Activated CD4-positive, alpha-beta T cell treated with anti-CD3 and anti-CD28 coated beads, Interleukin-2, amount 50 U/mL, for 24 hours (primary cell): ENCODE measurements at regions not wholly inside any gene's neighbourhood (a gene's known extent, or its start where the extent isn't known, plus 50 kb on each side); places are given as distances from the start of the nearest gene placed in this dataset.

Experiments used
- DNase-seq, 2 donors: peaks; one replicate each; pipeline ENCODE4 v3.0.0-alpha.2; 2020; ENCODE audit warnings: low read depth in 1 of 2, low spot score in 1 of 2

DNA sequence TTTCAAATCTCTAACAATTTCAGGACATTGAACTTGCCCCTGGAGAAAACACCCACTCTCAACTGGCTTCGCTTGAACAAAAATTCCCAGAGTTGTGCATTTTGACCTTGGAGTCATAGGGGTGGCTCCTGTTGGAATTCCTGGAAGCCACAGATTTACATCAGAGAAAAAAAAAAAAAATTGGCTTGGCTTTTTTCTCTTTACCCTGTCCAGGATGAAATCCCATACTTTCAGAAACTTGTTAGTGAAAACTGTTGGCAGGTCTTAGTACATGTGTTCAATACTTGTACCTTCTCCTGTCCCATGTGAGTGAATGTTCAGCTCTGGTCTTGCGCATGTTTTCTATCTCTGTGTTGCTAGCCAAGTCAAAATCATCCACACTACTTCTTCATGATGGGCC, 228.8 kb downstream of the TGFB2 start:
- DNase-seq, result no peak

DNA sequence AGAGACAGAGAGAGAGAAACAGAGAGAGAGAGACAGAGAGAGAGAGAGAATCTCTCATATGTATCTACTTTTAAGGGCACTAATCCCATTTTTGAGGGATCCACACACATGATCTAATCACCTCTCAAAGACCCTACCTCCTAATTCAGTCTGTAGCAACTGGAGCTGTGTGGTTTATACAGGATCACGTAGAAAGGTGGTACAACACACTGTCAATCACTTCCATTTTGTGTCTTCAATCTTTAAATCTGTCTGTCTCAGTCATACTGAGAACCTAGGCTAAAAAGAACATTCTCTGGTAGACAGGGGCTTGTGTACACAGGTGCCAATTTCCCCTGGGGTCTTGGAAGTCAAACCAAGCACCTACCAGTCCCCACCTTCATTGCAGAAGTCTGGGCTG, 229.9 kb downstream of the TGFB2 start:
- no peak for DNase-seq

DNA sequence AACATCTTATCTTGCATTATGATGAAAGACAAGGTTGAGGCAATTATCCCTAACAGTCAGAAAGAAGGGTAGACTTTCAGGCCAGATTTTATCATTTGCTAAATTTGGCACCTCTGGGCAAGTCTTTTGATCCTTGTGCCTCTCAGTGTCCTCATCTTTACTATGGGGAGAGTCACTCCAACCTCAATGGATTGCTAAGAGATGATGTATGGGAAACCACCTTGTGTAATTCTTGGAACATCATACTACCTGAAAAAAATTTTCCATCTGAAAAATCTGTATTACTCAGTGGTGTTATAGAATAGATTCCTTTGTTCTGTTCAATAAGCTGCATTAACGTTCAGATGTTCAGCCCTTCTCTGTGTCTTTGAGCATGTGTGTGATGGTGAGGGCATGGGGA, 230.7 kb downstream of the TGFB2 start:
- no peak for DNase-seq

DNA sequence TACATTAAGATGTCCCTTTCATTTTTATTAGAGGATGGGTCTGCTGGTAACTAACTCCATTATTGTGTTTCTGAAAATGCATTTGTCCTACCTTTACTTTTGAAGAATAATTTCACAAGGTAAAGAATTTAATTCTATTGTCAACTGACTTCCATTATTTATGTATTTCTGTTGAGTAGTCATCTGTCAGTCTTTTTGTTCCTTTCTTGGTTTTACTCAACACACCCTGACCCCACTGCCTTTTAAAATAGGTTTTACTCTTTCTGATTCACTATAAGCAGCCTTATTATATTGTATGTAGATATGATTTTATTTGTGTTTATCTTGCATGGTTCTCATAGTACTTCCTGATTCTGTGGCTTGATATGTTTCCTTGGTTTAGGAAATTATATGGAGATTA, 237.5 kb downstream of the TGFB2 start:
- DNase-seq, result no peak

DNA sequence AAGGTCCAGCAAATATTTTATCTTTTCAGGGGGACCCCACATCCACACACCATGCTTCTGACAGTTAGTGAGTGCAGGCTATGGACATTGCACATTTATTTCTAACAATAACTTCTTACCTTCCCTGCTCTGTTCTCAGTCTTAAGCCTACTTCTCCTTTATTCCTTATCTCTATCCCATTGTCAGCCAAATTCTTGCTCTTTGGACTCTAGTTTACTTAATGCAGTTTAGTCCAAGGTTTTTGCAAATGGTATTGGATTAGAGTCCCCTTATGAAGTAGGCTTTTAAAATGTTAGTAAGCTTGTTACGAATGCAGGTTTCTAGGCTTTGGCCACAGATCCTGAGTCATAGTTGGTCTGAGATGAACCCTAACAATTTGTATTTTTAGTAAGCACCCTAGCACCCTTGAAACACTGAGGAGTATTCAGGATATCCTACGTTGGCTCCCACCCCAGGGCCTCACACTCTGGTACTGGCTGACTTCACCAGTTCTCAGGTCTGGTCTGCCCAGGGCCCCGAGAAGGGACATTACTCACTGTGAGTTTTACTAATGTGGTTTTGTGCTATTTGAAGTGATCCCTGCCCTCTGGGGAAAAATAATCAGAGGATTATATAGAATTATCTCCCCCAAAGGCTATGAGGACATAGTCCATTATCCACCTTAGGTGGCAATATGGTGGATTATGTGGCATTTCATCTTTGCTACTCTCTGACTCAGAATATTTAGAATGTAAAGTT, 239.5 kb downstream of the TGFB2 start:
- DNase-seq, result no peak

DNA sequence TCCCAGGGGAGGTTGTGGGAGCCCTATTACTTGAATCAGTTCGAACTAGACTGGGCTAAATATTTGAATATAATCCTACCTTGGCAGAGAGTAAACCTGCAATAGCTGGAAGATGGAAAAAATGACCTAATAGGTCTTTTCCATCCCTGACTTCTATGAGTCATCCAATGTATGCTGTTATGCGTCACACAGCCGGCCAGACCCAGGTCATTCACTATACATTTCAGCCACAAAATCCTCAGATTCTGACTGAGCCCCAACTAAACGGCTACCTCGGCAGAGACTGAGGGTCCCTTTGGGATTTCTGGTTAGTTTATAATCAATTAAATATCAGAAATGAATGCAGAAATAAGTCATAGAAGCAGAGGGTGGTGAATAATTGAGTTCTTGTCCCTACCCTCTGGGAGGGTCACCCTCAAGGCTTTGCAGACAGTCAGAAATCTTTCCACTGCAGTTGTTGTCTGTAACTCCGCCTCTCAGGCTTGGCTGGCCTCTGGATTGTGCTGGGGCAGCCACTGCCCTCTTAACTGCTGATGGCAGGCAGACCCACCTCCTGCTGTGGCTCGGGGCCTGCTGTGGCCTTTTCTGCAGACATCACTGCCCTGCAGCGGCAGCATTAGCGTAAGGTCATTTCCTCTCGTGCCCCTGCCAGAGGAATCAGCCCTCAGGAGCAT, 240.5 kb downstream of the TGFB2 start:
- no peak for DNase-seq

DNA sequence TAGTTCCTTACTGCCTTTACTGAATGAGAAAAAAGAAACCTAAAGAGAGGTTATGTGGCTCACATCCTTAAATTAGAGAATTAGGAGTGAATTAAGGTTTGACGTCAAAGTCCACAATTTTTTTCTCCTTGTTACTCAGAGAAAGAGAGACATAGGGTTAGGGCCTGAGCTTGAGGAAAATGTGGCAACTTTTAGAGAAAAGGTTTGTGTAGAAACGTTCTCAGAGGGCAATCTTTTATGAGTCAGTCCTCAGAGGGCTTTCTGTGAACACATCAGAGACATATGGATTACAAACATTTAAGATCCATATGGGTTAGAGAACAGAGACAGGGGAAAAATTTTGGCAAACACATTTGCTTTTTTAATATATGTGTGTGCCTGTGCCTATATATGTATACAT, 242.8 kb downstream of the TGFB2 start:
- no peak for DNase-seq

DNA sequence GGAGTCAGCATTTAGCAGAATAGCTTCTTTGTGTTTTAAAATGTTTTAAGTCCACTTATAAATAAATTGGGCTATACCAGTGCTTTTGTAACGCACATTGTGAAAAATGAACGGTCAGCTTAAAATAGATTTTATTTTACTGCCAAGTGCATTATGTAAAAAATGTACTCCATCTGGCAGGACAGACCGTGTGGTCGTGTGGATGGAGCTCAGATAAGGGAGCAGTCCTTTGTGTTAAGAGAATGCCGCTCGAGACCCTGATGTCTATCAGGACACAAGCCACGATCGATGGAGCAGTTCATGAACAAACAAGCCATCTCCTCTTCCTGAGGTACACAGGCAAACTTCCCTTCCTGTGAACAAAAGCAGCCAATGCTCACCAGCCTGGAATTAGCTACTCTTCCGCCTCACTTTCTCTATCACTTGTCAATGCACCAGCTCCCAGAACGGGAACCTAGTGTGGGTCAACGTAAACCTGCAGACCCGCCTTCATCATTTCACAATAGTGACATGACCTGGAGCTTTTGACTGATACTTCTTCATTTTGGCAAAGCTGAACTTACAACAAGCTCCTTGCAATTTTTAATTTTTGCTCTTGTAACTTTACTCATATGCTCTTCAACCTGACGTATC, 243.5 kb downstream of the TGFB2 start:
- no peak for DNase-seq

DNA sequence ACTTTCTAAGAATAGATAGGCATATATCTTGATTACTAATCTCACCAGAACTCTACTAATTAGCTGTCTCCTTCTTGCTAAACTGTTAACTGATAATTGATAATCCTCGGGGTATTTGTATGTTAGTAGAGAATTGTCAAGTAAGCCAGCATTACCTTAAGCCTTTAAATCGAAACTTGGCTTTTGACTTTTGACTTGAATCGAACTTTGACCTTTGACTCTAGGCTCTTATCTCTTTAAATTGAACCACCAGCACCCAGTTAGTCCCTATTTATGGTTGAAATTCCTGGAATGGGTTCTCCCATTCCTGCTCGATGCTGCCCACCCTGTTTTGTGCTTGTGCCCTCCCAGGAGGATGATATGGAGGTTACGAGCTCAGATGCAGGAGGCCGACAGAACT, 244.4 kb downstream of the TGFB2 start:
- DNase-seq, result no peak

DNA sequence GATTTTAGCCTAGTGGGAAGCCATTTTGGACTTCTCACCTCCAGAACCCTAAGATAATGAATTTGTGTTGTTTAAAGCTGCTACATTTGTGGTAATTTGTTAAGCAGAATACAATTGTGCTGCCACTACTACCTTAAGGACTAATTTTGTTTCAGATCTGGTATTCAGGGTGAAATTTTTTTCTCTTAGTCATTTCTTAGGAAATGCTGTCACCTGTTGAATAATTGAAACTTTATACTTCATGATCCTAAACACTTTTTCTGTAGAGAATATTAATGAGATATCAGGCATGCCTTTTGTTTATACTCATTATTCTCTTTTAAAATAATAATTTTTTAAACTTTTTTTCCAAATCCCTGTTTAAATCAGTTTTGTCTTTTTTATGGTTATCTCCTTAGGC, 246.8 kb downstream of the TGFB2 start:
- DNase-seq, result no peak

DNA sequence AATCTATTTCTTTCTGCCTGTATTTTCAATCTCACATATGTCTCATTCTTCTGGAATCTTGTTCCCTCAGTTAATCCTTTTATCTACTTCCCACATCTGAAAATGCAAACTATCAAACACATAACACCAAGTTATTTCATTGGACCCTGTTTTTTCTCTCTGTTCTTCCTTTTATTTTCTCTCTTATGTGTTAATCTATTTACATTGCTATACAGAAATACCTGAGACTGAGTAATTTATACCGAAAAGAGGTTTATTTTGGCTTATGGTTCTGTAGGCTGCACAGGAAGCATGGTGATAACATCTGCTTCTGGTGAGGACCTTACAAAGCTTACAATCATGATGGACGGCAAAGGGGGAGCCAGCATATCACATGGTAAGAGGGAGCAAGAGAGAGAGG, 247.6 kb downstream of the TGFB2 start:
- DNase-seq, result no peak

DNA sequence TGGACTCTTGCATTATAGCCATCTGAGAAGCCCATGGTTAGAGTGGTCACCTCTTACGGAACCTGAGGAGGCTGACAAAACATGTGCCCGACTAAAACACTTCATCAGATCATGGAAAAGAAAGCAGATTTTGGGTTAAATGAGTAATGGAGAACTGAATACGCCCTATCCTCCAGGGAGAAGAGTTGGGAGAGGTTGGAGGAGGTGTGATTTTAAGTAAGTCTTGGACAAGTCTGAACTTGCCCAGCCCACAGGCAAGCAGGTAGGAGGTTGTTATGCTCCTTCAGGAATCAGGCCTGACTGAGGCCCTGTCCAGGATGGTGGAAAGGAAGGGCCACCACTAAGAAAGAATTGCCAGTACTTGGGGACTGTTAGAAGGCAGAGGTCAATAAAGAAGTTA, 255.8 kb downstream of the TGFB2 start:
- DNase-seq, result no peak

DNA sequence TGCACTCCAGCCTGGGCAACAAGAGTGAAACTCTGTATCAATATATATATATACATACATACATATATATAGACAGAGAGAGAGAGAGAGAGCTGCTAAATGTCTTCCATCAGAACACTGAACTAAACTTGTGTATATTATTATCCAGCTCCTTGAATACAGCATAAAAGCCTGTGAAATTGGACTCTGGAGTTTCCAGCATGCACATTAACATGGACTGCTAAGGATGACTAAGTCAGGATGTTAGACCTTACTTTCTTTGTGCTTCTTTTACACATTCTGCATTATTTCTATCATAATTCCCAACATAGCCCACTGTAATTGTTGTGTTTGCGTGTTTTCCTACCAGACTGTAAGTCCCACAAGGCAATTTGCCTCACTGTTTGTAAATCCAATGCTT, 259.1 kb downstream of the TGFB2 start:
- no peak for DNase-seq

DNA sequence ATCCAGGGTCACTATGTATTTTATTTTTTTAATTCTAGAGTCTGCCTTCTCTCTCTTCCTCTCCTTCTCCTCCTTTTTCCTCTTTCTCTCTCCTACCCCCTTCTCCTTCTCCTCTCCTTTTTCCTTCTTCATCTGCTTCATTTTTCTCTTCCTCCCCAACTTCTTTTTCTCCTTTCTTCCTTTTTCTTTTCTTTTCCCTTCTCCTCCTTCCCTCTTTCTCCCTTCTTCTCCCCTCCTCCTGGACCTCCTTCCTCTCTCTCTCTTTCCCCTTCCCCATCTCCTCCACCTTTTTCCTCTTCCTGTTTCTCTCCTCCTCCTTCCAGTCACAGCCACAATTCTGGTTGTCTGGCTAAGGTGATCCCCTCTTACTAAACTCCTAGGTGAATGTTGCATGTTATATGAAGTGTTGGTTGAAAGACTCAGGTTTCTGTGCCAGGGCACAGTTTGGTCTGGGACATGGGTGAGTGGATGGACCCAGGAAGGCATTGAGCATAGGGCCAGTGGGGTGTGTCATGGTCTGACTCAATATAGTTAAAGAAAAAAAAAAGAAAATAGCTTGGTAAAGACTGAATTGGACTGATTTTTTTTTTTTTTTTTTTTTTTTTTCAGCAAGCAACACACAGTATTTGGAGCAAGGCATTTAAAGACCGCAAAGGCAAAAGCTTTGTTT, 266.9 kb downstream of the TGFB2 start:
- no peak for DNase-seq

DNA sequence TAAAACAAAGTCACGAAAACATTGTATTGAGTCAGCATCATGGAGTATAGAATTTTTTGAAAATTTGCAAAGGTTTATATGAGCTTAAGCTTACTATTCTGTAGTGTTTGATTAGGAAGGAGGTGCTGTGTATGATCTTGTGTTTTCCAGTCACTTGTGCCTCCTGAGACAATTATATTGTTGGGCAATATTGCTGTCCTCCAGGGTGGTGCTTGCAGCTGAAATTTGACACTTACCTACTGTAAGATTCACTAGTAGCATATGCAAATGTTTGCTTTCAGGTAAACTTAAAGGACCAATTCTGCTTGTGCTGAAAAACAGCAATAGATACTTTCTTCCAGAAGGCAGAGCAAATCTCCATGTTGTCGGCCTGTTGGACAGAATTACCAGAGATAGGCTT, 268.0 kb downstream of the TGFB2 start:
- DNase-seq, result no peak

DNA sequence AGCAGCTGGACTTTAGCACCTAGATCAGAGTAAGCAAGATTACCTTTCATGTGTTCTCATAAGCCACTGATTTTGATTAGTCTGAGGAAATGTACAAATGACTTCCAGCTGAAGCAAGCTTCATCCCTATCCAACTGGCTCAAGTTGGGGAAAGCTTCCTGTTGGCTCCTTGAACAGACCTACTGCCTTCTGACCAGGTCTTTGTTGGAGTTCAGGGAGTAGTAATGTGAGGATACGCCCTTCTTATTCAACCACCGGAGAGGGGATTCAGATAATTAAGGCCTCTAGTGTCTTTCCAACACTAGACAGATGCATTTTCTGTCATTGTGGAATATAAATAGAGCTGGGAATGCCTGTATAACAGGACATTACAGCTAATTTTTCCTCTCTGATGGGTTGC, 268.9 kb downstream of the TGFB2 start:
- DNase-seq, result no peak

DNA sequence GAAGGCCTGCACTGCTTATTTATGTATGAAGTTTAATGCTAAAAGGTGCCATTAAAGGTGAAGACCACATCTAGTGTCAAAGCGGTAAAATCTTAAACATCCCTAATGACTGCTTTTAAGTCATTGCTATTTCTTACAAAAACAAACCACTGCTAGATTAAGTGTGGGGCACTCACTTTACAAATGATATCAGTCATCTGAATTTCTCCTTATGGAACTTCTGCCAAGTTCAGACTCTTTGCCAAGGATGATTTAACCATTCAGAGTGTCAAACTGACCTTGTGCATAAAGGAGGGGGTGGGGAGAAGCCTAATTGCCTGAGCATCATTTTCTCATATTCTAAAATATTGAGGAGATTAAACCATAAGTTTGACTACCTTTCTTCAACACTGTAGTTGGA, 271.5 kb downstream of the TGFB2 start:
- no peak for DNase-seq

DNA sequence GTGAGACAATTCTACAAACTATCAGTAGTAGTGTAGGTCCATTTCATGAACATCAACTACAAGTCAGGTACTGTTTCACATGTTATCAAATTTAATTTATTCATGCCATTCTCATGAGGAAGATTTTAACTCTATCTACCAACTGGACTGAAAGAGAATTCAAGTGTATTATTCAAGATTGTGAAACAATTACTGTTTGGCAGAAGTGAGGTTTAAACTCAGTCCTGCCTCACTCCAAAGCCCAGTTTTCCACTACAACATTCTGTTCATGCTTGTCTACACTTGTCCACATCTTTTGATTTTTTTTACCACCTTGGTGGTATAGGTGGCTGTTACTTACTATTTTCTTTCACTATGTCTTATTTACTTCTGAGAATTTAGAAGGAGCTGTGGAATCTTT, 272.9 kb downstream of the TGFB2 start:
- DNase-seq, result no peak

DNA sequence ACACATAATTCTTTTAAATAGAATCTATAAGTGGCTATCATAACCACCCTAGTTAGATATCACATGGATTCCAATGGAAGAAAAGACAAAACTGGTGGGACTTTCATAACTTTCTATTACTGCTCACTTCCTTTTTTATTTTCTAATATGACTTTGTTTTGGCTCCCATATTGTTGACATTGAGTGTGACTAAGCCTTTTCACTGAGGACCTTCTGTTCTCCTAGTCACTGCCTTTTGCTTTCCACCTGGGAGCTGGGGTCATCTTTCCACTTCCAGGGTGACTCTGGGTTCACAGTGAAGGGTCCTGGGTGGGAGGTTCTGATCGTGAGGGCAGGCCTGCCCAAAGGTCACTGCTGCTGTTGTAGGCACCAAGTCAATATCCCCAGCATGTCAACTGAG, 275.8 kb downstream of the TGFB2 start:
- DNase-seq, result no peak

DNA sequence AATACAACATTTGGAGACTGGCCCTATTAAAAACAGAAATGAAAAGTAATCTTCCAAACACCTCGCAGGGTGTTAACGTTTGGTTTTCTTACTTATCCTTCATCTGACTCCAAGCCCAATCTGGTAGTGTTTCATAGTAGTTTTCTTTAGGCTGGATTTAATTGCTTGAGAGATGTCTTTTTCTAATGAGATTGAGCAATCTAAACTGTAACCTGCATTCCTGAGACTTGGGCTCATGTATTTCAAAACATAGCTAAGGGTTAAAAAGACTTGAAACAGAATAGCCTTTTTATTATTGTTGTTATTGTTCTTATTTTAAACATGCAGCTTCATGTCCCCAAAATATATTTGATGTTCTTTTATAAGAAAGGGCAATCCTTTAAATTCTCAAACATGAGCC, 278.9 kb downstream of the TGFB2 start:
- DNase-seq, result no peak

DNA sequence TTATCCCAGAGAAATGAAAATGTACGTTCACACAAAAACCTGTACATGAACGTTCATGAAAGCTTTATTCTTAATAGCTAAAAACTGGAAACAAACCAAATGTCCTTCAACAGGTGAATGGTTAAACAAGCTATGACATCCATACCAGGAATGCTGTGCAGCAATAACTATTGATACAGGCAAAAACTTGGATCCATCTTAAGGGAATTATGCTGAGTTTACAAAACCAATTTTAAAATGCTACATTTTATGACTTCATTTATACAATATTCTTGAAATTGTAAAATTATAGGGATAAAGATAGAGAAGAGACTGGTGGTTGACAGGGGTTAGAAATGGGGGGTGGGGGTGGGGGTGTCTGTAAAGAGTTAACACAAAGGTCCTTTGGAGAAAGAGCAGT, 280.3 kb downstream of the TGFB2 start:
- no peak for DNase-seq
